B cell (primary cell): ENCODE measurements at regions not wholly inside any gene's neighbourhood (a gene's known extent, or its start where the extent isn't known, plus 50 kb on each side); places are given as distances from the start of the nearest gene placed in this dataset.

Source experiments
- ATAC-seq: fragments of 200-7000 bp; cut with Tn5 transposase; one replicate; pipeline ENCODE4 v1.10.0; 2021; ENCODE audit warnings: low read depth, mild to moderate bottlenecking, moderate number of reproducible peaks, moderate library complexity
- CTCF ChIA-PET: fragments of 350-600 bp; sonication (Branson Sonifier 250); formaldehyde crosslinking; loops from one replicate; lab custom pipeline; 2021; ENCODE audit warnings: antibody characterized with exemption, inconsistent platforms; lab: Charles Lee
- POLR2A ChIA-PET: fragments of 350-600 bp; sonication (Branson Sonifier 250); formaldehyde crosslinking; loops from one replicate; lab custom pipeline; 2021; ENCODE audit warnings: antibody characterized with exemption; lab: Charles Lee
- DNase-seq: peaks from one replicate; pipeline ENCODE4 v3.0.0; 2013
- H2AFZ ChIP-seq: 2 replicates; pipeline ENCODE4 v1.6.1; 2012; ENCODE audit warnings: mild to moderate bottlenecking, low read depth, low read length; ENCODE audit not compliant: insufficient read depth, poor library complexity, severe bottlenecking
- H3K27ac ChIP-seq, 2 donors: 1 replicate in 1 of 2; 2 replicates in 1 of 2; pipeline ENCODE4 v1.5.1; 2012 to 2013; ENCODE audit warnings: low read length in 2 of 2, mild to moderate bottlenecking in 2 of 2, moderate library complexity in 1 of 2
- H3K27me3 ChIP-seq, 4 experiments: fragments of 200-600 bp in 1 of 4; sonication (generic) in 1 of 4; replicated peaks in 1 of 4; 1 replicate in 2 of 4; 2 replicates in 2 of 4; pipeline versions ENCODE4 v1.6.1 to v1.7.0; 2013 to 2016; ENCODE audit warnings: low read length in 3 of 4, mild to moderate bottlenecking in 2 of 4, mixed read lengths in 1 of 4, moderate library complexity in 1 of 4; ENCODE audit not compliant: insufficient read depth in 4 of 4, control insufficient read depth in 3 of 4; ENCODE audit errors: control extremely low read depth in 1 of 4
- H3K36me3 ChIP-seq, 2 experiments: replicated peaks in 1 of 2; 1 replicate in 1 of 2; 2 replicates in 1 of 2; pipeline versions ENCODE4 v1.6.1 to v1.7.1; 2013; ENCODE audit warnings: low read length in 1 of 2; ENCODE audit not compliant: insufficient read depth in 2 of 2, control insufficient read depth in 1 of 2; ENCODE audit errors: control extremely low read depth in 1 of 2, extremely low read depth in 1 of 2
- H3K4me1 ChIP-seq, 2 donors: fragments of 200-600 bp in 1 of 2; sonication (generic) in 1 of 2; 1 replicate in 1 of 2; 2 replicates in 1 of 2; pipeline versions ENCODE4 v1.5.1 to v1.6.1; 2013 to 2017; ENCODE audit warnings: low read length in 2 of 2; ENCODE audit not compliant: control insufficient read depth in 2 of 2, insufficient read depth in 2 of 2
- H3K4me2 ChIP-seq: replicated peaks from 2 replicates; pipeline ENCODE3; 2012; ENCODE audit warnings: mild to moderate bottlenecking, low read depth, low read length; ENCODE audit not compliant: poor library complexity, severe bottlenecking
- H3K4me3 ChIP-seq, 5 experiments: fragments of 200-600 bp in 1 of 5; sonication (generic) in 1 of 5; 1 replicate in 3 of 5; 2 replicates in 2 of 5; pipeline versions ENCODE4 v1.5.1 to v1.7.0; 2011 to 2016; ENCODE audit warnings: low read length in 4 of 5, mild to moderate bottlenecking in 4 of 5, low read depth in 2 of 5, control low read depth in 1 of 5, moderate library complexity in 1 of 5; ENCODE audit not compliant: insufficient read depth in 1 of 5; ENCODE audit errors: control extremely low read depth in 1 of 5, extremely low read depth in 1 of 5
- H3K79me2 ChIP-seq: fragments of 200-600 bp; sonication (generic); one replicate; pipeline ENCODE4 v1.6.0; 2016; ENCODE audit warnings: low read length; ENCODE audit not compliant: control insufficient read depth, insufficient read depth
- H3K9ac ChIP-seq: fragments of 200-600 bp; sonication (generic); 2 replicates; pipeline ENCODE4 v1.6.1; 2017; ENCODE audit warnings: mild to moderate bottlenecking, low read length, moderate library complexity
- H3K9me3 ChIP-seq, 3 donors: one replicate each; pipeline versions ENCODE4 v1.6.1 to v1.7.1; 2013; ENCODE audit warnings: low read length in 2 of 3; ENCODE audit not compliant: control insufficient read depth in 2 of 3, insufficient read depth in 1 of 3; ENCODE audit errors: control extremely low read depth in 1 of 3
- H4K20me1 ChIP-seq: 2 replicates; pipeline ENCODE4 v1.6.0; 2012; ENCODE audit warnings: mild to moderate bottlenecking, low read length; ENCODE audit not compliant: insufficient read depth, control insufficient read depth, poor library complexity, severe bottlenecking
- H3K27ac Mint-ChIP-seq: one replicate; pipeline ENCODE4 v1.8.0; 2021; ENCODE audit warnings: mixed read lengths
- H3K27me3 Mint-ChIP-seq: one replicate; pipeline ENCODE4 v1.8.0; 2021; ENCODE audit warnings: mixed read lengths
- H3K4me1 Mint-ChIP-seq: one replicate; pipeline ENCODE4 v1.8.0; 2021; ENCODE audit warnings: mixed read lengths
- H3K4me3 Mint-ChIP-seq: one replicate; pipeline ENCODE4 v1.8.0; 2021; ENCODE audit warnings: mixed read lengths
- H3K9me3 Mint-ChIP-seq: one replicate; pipeline ENCODE4 v1.8.0; 2022; ENCODE audit warnings: mixed read lengths; ENCODE audit not compliant: insufficient read depth
- CTCF ChIP-seq: fragments of 200-600 bp; IDR thresholded peaks from one replicate; pipeline ENCODE4 v1.8.0; 2022; ENCODE audit warnings: antibody characterized with exemption, mild to moderate bottlenecking
- EZH2 ChIP-seq: IDR thresholded peaks from 2 replicates; pipeline ENCODE4 v1.6.1; 2012; ENCODE audit warnings: borderline replicate concordance, low read depth, mild to moderate bottlenecking, moderate library complexity, low read length; ENCODE audit not compliant: insufficient read depth, poor library complexity, severe bottlenecking
- WGBS: methylation state at CpG from one replicate; pipeline ENCODE4 v1.1.5; 2013; ENCODE audit warnings: missing lambda C conversion rate; ENCODE audit not compliant: insufficient coverage; 5-methylcytosine and 5-hydroxymethylcytosine counted together
- intact Hi-C: fragments of 100-400 bp; cut with micrococcal nuclease; formaldehyde crosslinking; loops from one replicate; pipeline ENCODE4 v1.10.0; 2022

- Mint-ChIP-seq H3K4me1 (peaks cover 7% of the 10 kb centered on the region), H3K27ac (no peak overlapping the region), H3K9me3 (peaks cover 3% of the 10 kb centered on the region), H3K27me3 (no peaks in the 10 kb centered on the region), H3K4me3 (no peak overlapping the region)
- TF ChIP-seq CTCF: no peak
- TF ChIP-seq EZH2: no peak
- H3K4me2 ChIP-seq: no peak overlapping the region
- H3K27me3 ChIP-seq: no peaks in the 10 kb centered on the region
- no peak overlapping the region for H2AFZ ChIP-seq
- no peaks in the 10 kb centered on the region for H3K9me3 ChIP-seq
- no peak overlapping the region for H3K4me3 ChIP-seq
- no peaks in the 10 kb centered on the region for H3K79me2 ChIP-seq
- H4K20me1 ChIP-seq: no peaks in the 10 kb centered on the region
- ChIA-PET POLR2A (interaction anchor here (0.6 kb wide), 1 partner anchor 27 kb away, joined by 3 read pairs; no protein-coding TSS in a partner anchor), CTCF (interaction anchor here (1.5 kb wide), 1 partner anchor 295 kb away, joined by 3 read pairs; no protein-coding TSS in a partner anchor)
- DNase-seq (no peak), ATAC-seq (no peak)
- intact Hi-C loops: no loop called here
- WGBS: 100% methylated on average over 1 of the region's 2 CpGs
- no peaks in the 10 kb centered on the region for H3K36me3 ChIP-seq
- no peak overlapping the region for H3K27ac ChIP-seq
- H3K9ac ChIP-seq: no peak overlapping the region
- peaks cover 0 to 3% of the 10 kb centered on the region in 2 donors for H3K4me1 ChIP-seq
These were observed 59.2 kb upstream of the IVNS1ABP start for GRCh38 chr1:185376288-185376687.

GRCh38 chr1:185375583-185375982 lies 58.5 kb upstream of the IVNS1ABP start:
- Histone ChIP-seq H3K9ac (no peak overlapping the region), H2AFZ (no peak overlapping the region), H3K4me3 (no peak overlapping the region), H3K4me1 (peaks cover 0 to 3% of the 10 kb centered on the region in 2 donors), H4K20me1 (no peaks in the 10 kb centered on the region), H3K9me3 (no peaks in the 10 kb centered on the region), H3K36me3 (no peaks in the 10 kb centered on the region), H3K79me2 (no peaks in the 10 kb centered on the region), H3K4me2 (no peak overlapping the region), H3K27me3 (no peaks in the 10 kb centered on the region), H3K27ac (no peak overlapping the region)
- no peak overlapping the region for H3K4me3 Mint-ChIP-seq
- H3K27ac Mint-ChIP-seq: no peak overlapping the region
- H3K9me3 Mint-ChIP-seq: peaks cover 3% of the 10 kb centered on the region
- H3K27me3 Mint-ChIP-seq: no peaks in the 10 kb centered on the region
- POLR2A ChIA-PET: no interaction called here
- CTCF ChIA-PET: no interaction called here
- no peak for DNase-seq
- TF ChIP-seq CTCF (no peak), EZH2 (no peak)
- ATAC-seq: no peak
- intact Hi-C loops: no loop called here
- peaks cover 7% of the 10 kb centered on the region for H3K4me1 Mint-ChIP-seq
- WGBS: 93% methylated on average over 6 of the region's 6 CpGs
